ENCODE measurements at regions not wholly inside any gene's neighbourhood (a gene's known extent, or its start where the extent isn't known, plus 50 kb on each side); places are given as distances from the start of the nearest gene placed in this dataset.

DNA sequence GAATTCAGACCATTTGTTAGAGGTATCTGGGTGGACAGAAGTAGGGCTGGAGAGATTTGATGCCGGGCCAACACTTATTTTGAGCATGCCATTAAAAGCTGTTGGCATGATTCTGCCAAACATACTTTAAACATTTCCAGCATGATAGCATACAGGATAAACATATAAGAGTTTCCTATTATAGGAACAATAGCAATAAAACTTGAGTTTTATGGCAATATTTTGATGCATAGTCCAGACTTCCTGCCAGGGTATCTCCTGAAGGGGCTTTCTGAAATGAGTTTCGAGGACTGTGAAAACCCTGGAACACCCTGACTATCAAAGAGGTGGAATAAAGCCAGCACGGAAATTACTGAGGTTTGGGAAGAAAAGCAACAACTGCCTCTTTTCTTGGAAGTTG is 1398.0 kb upstream of the NXPH2 start:
- intact Hi-C loops (cut with micrococcal nuclease): no loop called here
- H3K27ac Mint-ChIP-seq: no peak overlapping the region

DNA sequence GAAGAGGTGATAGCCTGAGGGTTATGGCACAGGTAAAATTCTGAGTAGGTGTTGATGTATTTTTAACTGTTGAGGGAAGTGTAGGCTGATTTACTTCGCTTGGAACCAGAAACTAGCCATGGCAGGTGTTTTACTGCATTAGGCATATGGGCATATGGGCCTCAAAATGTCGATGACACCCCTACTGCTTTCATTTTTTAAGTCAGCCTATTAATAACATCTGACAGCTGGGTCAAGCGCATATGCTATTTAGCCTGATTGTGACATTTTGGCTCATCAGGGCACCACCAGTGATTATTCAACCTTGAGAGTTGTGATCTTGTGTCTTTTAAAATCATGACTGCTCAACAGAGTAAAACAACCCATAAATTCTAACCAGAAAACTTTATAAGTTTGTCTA is 1396.9 kb upstream of the NXPH2 start:
- DNase-seq (ENCODE audit: low spot score): no peak
- no peaks in the 10 kb centered on the region for H3K36me3 Mint-ChIP-seq (ENCODE audit: low read depth)
- H3K27ac Mint-ChIP-seq: no peak overlapping the region
- H3K4me3 Mint-ChIP-seq (ENCODE audit: low read depth): no peak overlapping the region
- H3K4me1 Mint-ChIP-seq (ENCODE audit: low read depth): no peaks in the 10 kb centered on the region
- intact Hi-C loops (cut with micrococcal nuclease): no loop called here
- no peaks in the 10 kb centered on the region for H3K27me3 Mint-ChIP-seq (ENCODE audit: low read depth)
- H3K9me3 Mint-ChIP-seq: peaks cover 30% of the 10 kb centered on the region

More for the DNA sequence above, 1398.0 kb upstream of the NXPH2 start:
- H3K36me3 Mint-ChIP-seq (ENCODE audit: low read depth): no peaks in the 10 kb centered on the region
- H3K4me3 Mint-ChIP-seq (ENCODE audit: low read depth): no peak overlapping the region
- no peaks in the 10 kb centered on the region for H3K4me1 Mint-ChIP-seq (ENCODE audit: low read depth)
- peaks cover 26% of the 10 kb centered on the region for H3K9me3 Mint-ChIP-seq
- H3K27me3 Mint-ChIP-seq (ENCODE audit: low read depth): no peaks in the 10 kb centered on the region
- DNase-seq (ENCODE audit: low spot score): no peak

DNA sequence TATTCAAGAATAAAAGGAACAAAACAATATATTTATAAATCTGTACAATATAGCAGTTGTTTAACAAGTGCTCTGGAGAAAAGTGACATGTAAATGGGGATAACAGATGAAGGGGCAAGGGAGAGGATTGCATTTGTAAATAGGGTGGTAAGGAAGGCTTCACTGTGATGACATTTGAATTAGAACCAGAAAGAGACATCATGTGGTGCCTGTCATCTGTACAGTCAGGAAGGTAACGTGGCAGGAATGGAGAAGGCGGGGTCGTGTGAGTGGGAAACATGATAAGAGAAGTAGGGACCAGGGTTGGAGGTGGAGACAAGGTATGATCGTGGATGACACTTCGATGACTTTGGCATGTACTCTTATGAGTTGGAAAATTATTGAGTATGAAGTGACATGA is 1393.6 kb upstream of the NXPH2 start:
- Mint-ChIP-seq H3K4me3 (ENCODE audit: low read depth) (no peak overlapping the region), H3K9me3 (peaks cover 31% of the 10 kb centered on the region), H3K27ac (no peak overlapping the region), H3K4me1 (ENCODE audit: low read depth) (no peaks in the 10 kb centered on the region), H3K36me3 (ENCODE audit: low read depth) (no peaks in the 10 kb centered on the region), H3K27me3 (ENCODE audit: low read depth) (no peaks in the 10 kb centered on the region)
- intact Hi-C loops (cut with micrococcal nuclease): no loop called here
- DNase-seq (ENCODE audit: low spot score): no peak

DNA sequence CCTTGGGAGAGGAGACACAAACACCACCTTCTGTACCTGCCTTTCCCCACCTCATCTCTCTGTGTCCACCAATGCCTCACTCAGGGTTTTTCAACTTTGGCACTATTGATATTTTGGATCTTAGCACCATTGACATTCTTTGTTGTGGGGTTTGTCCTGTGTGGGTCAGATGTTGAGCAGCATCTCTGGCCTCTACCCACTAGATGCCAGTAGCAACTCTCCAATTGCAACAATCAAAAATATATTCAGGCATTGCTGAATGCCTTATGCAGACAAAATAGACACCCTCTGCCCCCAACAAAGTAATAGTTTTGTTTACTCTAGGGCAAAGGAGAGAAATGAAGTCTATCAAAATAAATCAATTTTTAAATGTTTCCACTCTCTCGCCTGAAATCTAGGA is 1384.3 kb upstream of the NXPH2 start:
- Mint-ChIP-seq H3K27me3 (ENCODE audit: low read depth) (no peaks in the 10 kb centered on the region), H3K27ac (no peak overlapping the region), H3K4me3 (ENCODE audit: low read depth) (no peak overlapping the region), H3K9me3 (peaks cover 51% of the 10 kb centered on the region), H3K4me1 (ENCODE audit: low read depth) (no peaks in the 10 kb centered on the region), H3K36me3 (ENCODE audit: low read depth) (no peaks in the 10 kb centered on the region)
- intact Hi-C loops (cut with micrococcal nuclease): no loop called here
- no peak for DNase-seq (ENCODE audit: low spot score)

DNA sequence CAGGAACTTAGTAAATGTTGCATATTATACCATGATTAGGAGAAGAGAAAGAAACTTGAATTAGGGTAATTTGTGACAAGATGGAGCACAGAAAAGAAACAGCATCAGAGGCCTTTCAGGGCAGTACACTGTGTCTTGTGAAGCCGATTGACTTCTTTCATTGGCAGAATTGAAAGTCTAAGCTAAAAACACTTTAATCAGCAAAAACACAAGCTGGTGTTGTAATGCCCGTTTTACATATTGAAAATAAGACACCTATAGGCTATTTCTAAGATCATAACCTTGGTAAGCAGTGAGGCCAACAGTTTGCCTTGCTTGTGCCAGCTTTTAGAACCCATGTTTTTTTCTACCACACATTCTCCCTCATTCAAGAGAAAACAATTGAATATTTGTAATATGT is 1378.1 kb upstream of the NXPH2 start:
- H3K4me1 Mint-ChIP-seq (ENCODE audit: low read depth): no peaks in the 10 kb centered on the region
- no peak overlapping the region for H3K27ac Mint-ChIP-seq
- H3K4me3 Mint-ChIP-seq (ENCODE audit: low read depth): no peak overlapping the region
- DNase-seq (ENCODE audit: low spot score): no peak
- intact Hi-C loops (cut with micrococcal nuclease): no loop called here
- H3K27me3 Mint-ChIP-seq (ENCODE audit: low read depth): no peaks in the 10 kb centered on the region
- H3K36me3 Mint-ChIP-seq (ENCODE audit: low read depth): no peaks in the 10 kb centered on the region
- H3K9me3 Mint-ChIP-seq: peaks cover 52% of the 10 kb centered on the region

DNA sequence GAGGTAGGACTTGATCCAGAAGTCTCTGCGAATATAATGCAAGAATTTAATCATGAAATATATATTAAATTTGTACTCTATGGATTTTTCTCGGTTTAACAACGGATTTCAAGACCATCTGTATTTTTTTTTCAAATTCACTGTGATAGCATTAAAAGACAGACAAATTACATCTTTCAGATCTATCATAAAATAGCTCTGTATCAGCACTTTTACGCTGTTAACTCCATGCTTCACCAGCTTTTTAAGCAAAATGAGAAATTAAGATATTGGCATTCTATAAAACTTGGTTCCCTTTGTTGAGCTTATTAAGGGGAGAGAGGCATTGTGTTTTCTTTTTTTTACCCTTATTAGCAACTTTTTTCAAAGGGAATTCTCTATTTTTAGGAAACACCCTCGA is 1377.6 kb upstream of the NXPH2 start:
- Mint-ChIP-seq H3K4me3 (ENCODE audit: low read depth) (no peak overlapping the region), H3K9me3 (peaks cover 53% of the 10 kb centered on the region), H3K4me1 (ENCODE audit: low read depth) (no peaks in the 10 kb centered on the region), H3K36me3 (ENCODE audit: low read depth) (no peaks in the 10 kb centered on the region), H3K27me3 (ENCODE audit: low read depth) (no peaks in the 10 kb centered on the region), H3K27ac (no peak overlapping the region)
- no peak for DNase-seq (ENCODE audit: low spot score)
- intact Hi-C loops (cut with micrococcal nuclease): no loop called here

DNA sequence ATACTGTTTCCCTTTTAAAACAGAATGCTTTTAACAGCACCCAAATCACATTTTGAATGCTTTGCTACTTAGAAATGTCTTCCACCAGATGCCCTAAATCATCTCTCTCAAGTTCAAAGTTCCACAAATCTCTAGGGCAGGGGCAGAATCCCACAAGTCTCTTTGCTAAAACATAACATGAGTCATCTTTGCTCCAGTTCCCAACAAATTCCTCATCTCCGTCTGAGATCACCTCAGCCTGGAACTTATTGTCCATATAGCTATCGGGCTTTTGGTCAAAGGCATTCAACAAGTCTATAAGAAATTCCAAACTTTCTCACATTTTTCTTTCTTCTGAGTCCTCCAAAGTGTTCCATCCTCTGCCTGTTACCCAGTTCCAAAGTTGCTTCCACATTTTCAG is 1374.5 kb upstream of the NXPH2 start:
- Mint-ChIP-seq H3K4me3 (ENCODE audit: low read depth) (no peak overlapping the region), H3K27me3 (ENCODE audit: low read depth) (no peaks in the 10 kb centered on the region), H3K9me3 (peaks cover 30% of the 10 kb centered on the region), H3K36me3 (ENCODE audit: low read depth) (no peaks in the 10 kb centered on the region), H3K27ac (no peak overlapping the region), H3K4me1 (ENCODE audit: low read depth) (no peaks in the 10 kb centered on the region)
- intact Hi-C loops (cut with micrococcal nuclease): no loop called here
- DNase-seq (ENCODE audit: low spot score): no peak

DNA sequence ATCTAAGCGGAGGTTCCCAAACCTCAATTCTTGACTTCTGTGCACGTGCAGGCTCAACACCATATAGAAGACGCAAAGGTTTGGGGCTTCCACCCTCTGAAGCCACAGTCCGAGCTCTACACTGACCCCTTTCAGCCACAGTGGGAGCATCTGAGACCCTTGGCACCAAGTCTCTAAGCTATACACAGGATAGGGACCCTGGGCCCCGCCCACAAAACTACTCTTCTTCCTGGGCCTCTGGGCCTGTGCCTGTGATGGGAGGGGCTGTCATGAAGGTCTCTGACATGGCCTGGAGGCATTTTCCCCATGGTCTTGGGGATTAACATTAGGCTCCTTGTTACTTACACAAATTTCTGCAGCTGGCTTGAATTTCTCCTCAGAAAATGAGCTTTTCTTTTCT is 1374.1 kb upstream of the NXPH2 start:
- peaks cover 27% of the 10 kb centered on the region for H3K9me3 Mint-ChIP-seq
- no peaks in the 10 kb centered on the region for H3K4me1 Mint-ChIP-seq (ENCODE audit: low read depth)
- no peaks in the 10 kb centered on the region for H3K27me3 Mint-ChIP-seq (ENCODE audit: low read depth)
- no peak overlapping the region for H3K4me3 Mint-ChIP-seq (ENCODE audit: low read depth)
- intact Hi-C loops (cut with micrococcal nuclease): no loop called here
- DNase-seq (ENCODE audit: low spot score): no peak
- H3K36me3 Mint-ChIP-seq (ENCODE audit: low read depth): no peaks in the 10 kb centered on the region
- no peak overlapping the region for H3K27ac Mint-ChIP-seq

DNA sequence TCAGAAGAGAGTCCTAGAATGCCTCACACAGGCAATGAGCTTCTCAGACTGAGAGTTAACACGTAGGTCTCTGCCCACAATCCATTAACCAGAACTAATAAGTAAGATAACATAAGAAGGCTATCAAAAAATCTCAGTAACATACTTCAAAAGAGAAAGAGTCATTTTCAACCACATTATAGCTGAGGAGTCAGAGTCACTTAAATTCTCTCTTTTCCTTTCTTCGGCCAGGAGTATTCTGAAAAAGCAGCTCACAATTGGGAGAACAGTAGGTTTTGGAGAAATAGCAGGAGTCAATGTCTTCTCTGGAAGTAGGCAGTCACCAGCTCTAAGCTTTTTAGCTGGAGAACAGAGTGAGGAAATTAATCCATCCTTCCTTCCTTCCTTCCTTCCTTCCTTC is 1364.4 kb upstream of the NXPH2 start:
- no peak overlapping the region for H3K4me3 Mint-ChIP-seq (ENCODE audit: low read depth)
- H3K9me3 Mint-ChIP-seq: peaks cover 18% of the 10 kb centered on the region
- no peaks in the 10 kb centered on the region for H3K27me3 Mint-ChIP-seq (ENCODE audit: low read depth)
- no peak for DNase-seq (ENCODE audit: low spot score)
- intact Hi-C loops (cut with micrococcal nuclease): no loop called here
- H3K27ac Mint-ChIP-seq: no peak overlapping the region
- no peaks in the 10 kb centered on the region for H3K36me3 Mint-ChIP-seq (ENCODE audit: low read depth)
- H3K4me1 Mint-ChIP-seq (ENCODE audit: low read depth): no peaks in the 10 kb centered on the region

DNA sequence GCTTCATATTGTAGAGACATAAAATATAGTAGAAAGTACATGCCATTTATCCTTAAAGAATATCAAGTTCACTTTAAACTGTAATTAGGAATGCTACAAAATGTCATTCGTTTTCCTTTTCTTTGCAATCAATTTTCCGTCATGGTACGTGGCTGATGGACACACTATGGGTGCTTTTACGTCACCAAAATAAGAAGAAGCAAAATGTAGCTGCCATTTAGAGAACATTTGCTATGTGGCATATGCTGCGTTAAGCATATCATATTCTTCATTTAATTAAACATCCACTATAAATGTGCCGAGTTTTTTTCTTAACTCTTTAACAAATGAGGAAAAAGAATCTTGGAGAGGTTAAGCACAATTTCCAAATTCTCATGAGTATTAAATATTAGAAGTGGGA is 1358.5 kb upstream of the NXPH2 start:
- Mint-ChIP-seq H3K27me3 (ENCODE audit: low read depth) (no peaks in the 10 kb centered on the region), H3K9me3 (peaks cover 13% of the 10 kb centered on the region), H3K4me3 (ENCODE audit: low read depth) (no peak overlapping the region), H3K36me3 (ENCODE audit: low read depth) (no peaks in the 10 kb centered on the region), H3K27ac (no peak overlapping the region), H3K4me1 (ENCODE audit: low read depth) (no peaks in the 10 kb centered on the region)
- intact Hi-C loops (cut with micrococcal nuclease): no loop called here
- no peak for DNase-seq (ENCODE audit: low spot score)

DNA sequence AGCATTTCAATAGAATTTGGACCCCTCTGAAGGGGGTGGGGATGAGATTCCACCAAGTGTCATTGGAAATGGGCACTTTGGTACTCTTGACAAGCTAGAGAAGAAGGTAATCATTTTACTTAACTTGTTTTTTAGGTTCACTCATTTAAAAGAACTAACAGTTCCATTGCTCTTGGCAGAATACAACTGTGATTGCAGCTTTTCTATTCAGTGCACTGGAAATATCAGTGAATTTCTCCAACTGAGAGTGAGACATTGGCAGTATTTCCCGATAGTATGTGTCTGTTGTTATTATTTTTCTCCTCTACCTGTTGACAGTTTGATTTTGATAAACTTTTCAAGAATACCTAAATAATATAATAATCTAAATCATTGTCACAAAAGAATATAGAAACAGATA is 1356.7 kb upstream of the NXPH2 start:
- no peak overlapping the region for H3K27ac Mint-ChIP-seq
- no peak overlapping the region for H3K4me3 Mint-ChIP-seq (ENCODE audit: low read depth)
- H3K4me1 Mint-ChIP-seq (ENCODE audit: low read depth): no peaks in the 10 kb centered on the region
- H3K27me3 Mint-ChIP-seq (ENCODE audit: low read depth): no peaks in the 10 kb centered on the region
- H3K36me3 Mint-ChIP-seq (ENCODE audit: low read depth): no peaks in the 10 kb centered on the region
- DNase-seq (ENCODE audit: low spot score): no peak
- intact Hi-C loops (cut with micrococcal nuclease): no loop called here
- H3K9me3 Mint-ChIP-seq: peaks cover 19% of the 10 kb centered on the region

DNA sequence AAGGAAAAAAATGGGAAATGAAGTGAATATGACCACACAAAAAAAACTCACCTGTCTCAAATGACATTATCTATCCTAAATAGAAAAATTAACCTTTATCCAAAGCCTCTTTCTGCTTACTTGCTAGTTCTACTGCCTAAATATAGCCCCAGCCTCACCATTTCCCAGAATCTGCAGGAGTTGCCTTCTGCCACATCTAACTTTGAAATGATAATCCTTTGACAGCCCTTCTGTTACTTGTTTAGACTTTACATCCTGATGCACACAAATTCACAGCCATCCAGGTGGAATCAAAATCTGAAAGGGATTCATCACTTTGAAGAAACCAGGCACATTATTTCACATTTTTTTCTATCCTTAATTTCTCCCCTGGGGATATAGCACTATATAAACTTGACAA is 1356.2 kb upstream of the NXPH2 start:
- Mint-ChIP-seq H3K36me3 (ENCODE audit: low read depth) (no peaks in the 10 kb centered on the region), H3K4me1 (ENCODE audit: low read depth) (no peaks in the 10 kb centered on the region), H3K27ac (no peak overlapping the region), H3K27me3 (ENCODE audit: low read depth) (no peaks in the 10 kb centered on the region), H3K4me3 (ENCODE audit: low read depth) (no peak overlapping the region), H3K9me3 (peaks cover 19% of the 10 kb centered on the region)
- intact Hi-C loops (cut with micrococcal nuclease): no loop called here
- DNase-seq (ENCODE audit: low spot score): no peak

DNA sequence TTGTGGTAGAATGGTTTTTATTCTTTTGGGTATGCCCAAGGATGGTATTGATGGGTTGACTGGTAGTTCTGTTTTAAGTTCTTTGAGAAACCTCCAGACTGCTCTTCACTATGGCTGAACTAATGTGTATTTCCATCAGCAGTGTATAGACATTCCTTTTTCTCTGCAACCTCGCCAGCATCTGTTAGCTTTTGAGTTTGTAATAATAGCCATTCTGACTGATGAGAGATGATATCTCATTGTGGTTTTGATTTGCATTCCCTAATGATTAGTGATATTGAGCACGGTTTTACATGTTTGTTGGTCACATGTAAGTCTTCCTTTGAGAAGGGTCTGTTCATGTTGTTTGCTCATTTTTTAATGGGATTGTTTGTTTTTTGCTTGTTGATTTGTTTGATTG is 1348.7 kb upstream of the NXPH2 start:
- no peak for DNase-seq (ENCODE audit: low spot score)
- no peaks in the 10 kb centered on the region for H3K36me3 Mint-ChIP-seq (ENCODE audit: low read depth)
- no peaks in the 10 kb centered on the region for H3K4me1 Mint-ChIP-seq (ENCODE audit: low read depth)
- no peak overlapping the region for H3K4me3 Mint-ChIP-seq (ENCODE audit: low read depth)
- no peaks in the 10 kb centered on the region for H3K27me3 Mint-ChIP-seq (ENCODE audit: low read depth)
- no peak overlapping the region for H3K27ac Mint-ChIP-seq
- intact Hi-C loops (cut with micrococcal nuclease): no loop called here
- peaks cover 19% of the 10 kb centered on the region for H3K9me3 Mint-ChIP-seq

DNA sequence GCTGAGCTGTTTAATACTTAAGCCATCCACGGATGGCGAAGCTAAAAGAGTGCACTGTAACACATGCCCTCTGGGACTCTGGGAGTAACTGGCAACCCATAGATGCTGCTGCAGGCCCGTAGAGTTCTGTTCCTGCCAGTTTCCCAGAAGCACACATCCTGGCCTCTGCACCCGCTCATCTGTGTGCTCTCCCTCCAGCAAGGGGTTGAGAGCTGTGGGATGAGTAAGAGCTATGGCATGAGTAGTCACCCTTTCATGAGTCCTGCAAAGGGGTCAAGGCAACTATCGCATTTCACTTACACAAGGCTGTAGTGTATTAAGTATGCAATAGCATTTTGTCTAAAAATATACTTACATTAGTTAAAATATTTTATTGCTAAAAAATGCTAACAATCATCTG is 1341.8 kb upstream of the NXPH2 start:
- Mint-ChIP-seq H3K4me1 (ENCODE audit: low read depth) (no peaks in the 10 kb centered on the region), H3K27me3 (ENCODE audit: low read depth) (no peaks in the 10 kb centered on the region), H3K4me3 (ENCODE audit: low read depth) (no peak overlapping the region), H3K27ac (no peak overlapping the region), H3K36me3 (ENCODE audit: low read depth) (no peaks in the 10 kb centered on the region), H3K9me3 (peaks cover 23% of the 10 kb centered on the region)
- intact Hi-C loops (cut with micrococcal nuclease): no loop called here
- no peak for DNase-seq (ENCODE audit: low spot score)
